IPS DF 4.7 (cell line): ENCODE measurements at regions not wholly inside any gene's neighbourhood (a gene's known extent, or its start where the extent isn't known, plus 50 kb on each side); places are given as distances from the start of the nearest gene placed in this dataset.
"Not testable (repeated sequence)": the region's sequence is repeated elsewhere in the genome, so short reads cannot be mapped to it uniquely, and the experiment has no call there.

Experiments
- DNase-seq: peaks from one replicate; pipeline ENCODE4 v3.0.0-alpha.2; 2013; ENCODE audit warnings: low spot score; ENCODE audit errors: extremely low read depth

DNA sequence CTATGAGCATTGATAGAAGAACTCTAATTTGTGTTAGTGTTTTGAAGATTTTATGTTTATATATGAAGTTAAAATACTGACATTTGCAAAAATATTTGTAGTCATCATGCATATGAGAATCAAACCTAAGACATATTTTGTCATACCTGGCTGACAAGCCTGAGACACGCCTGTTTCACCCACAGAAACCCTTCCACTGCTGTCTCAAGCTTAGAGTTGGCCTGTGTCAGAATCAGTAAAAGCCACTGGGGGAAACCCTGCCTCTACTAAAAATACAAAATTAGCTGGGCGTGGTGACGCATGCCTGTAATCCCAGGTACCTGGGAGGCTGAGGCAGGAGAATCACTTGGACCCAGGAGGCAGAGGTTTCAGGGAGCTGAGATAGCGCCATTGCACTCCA, 218.0 kb upstream of the C1QTNF3 start:
- not testable (repeated sequence) for DNase-seq

DNA sequence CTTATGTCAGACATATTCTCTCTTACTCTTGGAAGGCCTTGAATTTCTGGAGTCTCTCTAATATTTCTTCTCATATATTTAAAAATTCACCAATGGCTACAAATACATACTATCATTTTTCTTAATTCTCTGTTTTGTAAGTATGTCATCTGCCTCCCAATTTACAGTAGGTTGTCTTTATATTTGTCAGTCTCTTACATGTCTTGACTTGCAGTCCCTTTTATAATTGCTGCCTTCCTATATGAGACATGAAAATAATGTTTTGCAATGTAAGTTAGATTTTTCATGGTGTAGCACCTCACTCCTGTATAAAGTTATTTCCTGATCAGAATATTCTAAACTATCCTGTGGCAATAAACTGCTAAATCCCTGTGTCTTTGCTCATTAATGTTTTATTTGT, 223.1 kb upstream of the C1QTNF3 start:
- DNase-seq, result not testable (repeated sequence)

DNA sequence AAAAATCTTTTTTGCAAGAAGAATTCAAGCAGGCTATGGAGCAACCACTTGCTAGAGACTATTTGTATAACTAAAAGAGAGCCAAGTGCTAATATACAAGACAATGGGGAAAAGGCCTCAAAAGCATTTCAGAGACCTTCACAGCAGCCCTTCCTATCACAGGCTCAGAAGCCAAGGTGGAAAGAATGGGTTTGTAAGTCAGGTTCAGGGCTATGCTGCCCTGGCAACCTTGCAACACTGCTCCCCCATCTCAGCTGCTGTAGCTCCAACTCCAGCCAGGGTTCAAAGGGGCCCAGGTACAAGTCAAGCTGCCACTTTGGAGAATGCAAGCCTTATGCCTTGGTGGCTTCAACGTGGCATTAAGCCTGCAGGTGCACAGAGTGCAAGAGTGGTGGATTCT, 253.7 kb upstream of the C1QTNF3 start:
- peak; percentile 33 for DNase-seq

DNA sequence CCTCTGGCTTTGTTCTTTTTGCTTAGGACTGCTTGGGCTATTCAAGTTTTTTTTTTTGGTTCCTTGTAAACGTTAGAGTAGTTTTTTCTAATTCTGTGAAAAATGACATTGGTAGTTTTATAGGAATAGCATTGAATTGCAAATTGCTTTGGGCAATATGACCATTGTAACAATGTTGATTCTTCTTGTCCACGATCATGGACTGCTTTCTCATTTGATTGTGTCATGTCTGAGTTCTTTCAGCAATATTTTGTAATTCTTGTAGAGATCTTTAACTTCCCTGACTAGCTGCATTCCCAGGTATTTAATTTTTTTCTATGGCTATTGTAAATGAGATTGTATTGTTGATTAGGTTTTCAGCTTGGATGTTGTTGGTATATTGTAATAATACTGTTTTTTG, 286.2 kb upstream of the C1QTNF3 start:
- DNase-seq, result not testable (repeated sequence)

DNA sequence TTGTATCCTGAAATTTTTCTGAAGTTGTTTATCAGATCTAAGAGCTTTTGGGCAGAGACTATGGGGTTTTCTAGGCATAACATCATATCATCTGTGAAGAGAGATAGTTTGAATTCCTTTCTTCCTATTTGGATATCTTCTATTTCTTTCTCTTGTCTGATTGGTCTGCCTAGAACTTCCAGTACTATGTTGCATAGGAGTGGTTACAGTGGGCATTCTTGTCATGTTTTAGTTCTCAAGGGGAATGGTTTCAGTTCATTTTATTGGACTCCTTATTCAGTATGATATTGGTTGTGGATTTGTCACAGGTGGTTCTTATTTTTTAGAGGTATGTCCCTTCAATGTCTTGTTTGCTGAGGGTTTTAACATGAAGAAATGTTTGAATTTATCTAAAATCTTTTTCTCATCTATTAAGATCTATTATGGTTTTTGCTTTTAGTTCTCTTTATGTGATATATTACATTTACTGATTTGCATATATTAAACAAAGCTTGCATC, 286.6 kb upstream of the C1QTNF3 start:
- DNase-seq, result not testable (repeated sequence)

DNA sequence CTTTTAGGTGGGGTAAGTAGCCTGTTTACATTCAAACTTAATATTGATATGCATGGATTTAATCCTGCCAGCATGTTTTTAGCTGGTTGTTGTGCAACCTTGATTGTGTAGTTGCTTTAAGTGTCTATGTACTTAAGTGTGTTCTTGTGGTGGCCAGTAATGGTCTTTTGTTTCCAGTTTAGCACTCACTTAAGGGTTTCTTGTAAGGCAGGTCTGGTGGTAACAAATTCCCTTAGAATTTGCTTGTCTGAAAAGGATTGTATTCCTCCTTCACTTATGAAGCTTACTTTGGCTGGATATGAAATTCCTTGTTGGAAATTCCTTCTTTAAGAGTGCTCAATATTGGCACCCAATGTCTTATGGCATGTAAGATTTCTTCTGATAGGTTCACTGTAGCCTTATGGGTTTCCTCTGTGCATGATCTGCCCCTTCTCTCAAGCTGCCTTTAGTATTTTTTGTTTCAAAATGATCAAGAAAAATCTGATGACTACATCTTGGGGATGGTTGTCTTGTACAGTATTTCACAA, 289.0 kb upstream of the C1QTNF3 start:
- not testable (repeated sequence) for DNase-seq

DNA sequence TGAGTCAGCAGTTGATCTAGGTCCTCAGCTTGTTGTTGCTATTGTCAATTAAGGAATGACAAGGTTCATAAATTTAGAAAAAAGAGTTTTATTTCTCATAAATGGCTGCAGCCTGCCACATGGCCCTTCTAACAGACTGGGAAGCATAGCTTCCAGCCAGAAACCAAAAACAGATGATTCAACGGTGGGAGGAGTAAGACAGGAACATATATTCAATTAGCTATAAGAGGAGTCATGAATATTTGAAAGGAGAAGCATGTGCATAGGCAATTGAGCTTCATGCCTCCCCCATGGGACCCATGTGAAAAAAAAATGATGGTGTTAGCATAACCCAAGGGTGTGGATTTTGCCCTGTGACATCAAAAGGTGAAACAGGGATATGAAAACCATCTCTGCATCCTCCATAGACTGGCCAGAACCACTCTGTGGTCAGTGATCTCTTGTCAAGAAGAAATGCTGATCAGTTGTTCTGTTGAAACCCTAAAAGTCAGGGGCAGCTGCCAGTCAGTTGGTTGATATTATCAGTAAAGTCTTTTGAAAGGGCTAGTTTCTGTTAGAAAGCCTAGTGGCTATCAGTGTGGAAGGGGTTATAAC, 296.5 kb upstream of the C1QTNF3 start:
- not testable (repeated sequence) for DNase-seq

DNA sequence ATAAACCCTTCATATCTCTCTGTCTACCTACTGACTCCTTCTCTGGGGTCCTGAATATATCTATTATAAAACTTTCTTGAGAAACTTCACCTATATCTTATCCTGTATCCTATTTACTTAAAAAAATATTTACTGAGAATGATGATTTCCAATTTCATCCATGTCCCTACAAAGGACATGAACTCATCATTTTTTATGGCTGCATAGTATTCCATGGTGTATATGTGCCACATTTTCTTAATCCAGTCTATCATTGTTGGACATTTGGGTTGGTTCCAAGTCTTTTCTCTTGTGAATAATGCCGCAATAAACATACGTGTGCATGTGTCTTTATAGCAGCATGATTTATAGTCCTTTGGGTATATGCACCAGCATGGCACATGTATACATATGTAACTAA, 301.7 kb upstream of the RAI14 start:
- not testable (repeated sequence) for DNase-seq

DNA sequence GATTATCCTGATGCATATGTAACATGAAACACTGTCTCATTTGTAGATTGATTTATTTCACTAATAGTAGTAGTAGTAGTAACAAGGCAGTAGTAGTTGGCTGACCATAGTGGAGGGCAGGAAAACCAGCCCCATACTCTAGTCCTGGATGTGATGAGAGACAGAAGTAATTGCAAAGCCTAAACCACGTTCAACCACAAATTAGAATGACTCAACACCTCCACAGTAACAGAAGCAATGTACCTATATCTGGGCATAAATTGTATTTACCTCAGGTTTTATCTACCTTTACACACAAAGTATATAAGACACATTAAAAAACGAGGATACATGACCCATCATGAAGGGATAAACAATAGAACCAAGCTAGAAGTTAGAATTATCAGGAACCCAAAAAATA, 284.7 kb upstream of the RAI14 start:
- not testable (repeated sequence) for DNase-seq

DNA sequence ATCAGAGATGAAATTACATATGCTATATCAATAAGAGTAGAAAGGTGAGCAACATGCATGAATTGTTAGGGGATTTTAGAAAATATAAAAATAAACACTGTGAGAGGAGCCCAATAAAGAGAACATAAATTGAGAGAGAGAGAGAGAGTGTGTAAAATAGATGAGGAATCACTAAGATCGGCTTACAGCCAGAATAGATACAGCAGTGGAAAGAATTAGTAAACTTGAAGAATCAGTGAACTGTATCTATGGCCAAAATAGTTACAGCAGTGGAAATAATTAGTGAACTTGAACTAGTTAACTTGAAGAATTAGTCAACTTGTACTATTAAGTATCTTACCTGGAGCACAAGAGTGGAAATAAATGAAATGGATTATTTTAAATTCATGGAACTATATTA, 284.3 kb upstream of the RAI14 start:
- not testable (repeated sequence) for DNase-seq

DNA sequence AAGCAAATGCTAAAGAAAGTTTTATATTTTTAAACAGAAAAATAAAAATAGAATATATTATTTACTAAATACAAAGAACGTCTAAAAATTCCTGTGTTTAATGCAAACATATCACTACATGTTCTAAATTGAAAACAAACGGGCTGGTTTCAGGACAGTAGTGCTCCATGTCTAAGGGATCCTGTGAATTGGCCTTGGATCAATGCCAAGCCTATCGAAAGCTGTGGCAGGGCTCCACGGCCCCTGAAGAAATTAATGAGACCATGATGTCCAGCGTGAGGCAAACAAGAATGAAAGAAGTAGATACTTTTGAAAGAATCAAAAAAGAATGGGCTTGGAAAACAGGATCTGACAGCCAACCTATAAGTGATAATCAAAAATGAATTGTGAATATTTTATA, 283.4 kb upstream of the RAI14 start:
- DNase-seq, result not testable (repeated sequence)

DNA sequence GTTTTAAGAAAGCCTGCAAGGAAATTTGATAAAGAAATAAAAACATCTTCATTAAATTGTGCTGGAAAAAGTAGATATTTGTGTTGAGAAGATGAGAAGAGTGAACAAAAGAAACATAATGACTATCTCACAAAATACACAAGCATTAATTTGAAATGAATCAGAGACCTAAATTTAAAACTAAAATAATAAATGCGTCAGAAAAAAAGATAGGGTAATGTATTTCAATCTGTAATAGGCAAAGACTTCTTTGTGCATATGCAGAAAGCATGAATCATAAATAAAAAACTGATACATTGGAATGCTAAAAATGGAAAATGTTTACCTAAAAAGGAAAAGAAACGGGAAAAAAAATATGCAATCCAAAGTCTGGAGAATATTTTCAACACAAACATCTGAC, 278.5 kb upstream of the RAI14 start:
- DNase-seq, result not testable (repeated sequence)

DNA sequence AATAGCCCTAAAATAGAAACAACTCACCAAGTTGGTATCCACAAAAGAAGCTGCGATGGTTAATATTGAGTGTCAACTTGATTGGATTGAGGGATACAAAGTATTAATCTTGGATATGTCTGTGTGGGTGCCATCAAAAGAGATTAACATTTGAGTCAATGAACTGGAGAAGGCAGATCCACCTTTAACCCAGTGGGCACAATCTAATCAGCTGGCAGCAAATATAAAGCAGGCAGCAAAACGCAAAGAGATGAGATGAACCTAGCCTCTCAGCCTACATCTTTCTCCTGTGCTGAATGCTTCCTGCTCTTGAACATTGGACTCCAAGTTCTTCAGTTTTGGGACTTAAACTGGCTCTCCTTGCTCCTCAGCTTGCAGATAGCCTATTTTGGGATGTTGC, 277.6 kb upstream of the RAI14 start:
- not testable (repeated sequence) for DNase-seq

DNA sequence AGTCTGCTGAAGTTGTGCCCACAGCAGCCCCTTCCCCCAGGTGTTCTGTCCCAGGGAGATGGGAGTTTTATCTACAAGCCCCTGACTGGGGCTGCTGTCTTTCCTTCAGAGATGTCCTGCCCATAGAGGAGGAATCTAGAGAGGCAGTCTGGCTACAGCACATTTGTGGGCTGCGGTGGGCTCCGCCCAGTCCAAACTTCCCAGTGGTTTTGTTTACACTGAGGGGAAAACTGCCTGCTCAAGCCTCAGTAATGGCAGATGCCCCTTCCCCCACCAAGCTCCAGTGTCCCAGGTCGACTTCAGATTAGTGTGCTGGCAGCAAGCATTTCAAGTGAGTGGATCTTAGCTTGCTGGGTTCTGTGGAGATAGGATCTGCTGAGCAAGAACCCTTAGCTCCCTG, 267.4 kb upstream of the RAI14 start:
- not testable (repeated sequence) for DNase-seq

DNA sequence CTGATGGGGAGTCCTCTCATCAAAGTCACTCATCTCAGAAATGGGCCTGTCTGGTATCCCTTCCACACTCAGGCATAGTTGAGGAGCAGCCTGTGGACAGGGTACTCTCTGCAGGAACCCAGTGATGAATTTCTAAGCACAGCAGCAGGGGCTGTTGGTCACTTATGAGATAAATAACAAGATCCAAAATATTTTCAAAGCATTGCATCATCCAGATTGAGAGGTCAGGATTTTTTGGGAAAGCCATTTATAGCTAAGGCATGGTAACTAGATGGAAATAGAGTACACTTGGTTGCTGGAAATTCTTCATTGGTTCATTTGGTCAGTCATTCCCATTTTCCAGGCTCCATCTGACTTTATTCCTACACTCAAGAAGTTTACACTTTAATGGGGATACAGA, 246.8 kb upstream of the RAI14 start:
- no peak for DNase-seq

DNA sequence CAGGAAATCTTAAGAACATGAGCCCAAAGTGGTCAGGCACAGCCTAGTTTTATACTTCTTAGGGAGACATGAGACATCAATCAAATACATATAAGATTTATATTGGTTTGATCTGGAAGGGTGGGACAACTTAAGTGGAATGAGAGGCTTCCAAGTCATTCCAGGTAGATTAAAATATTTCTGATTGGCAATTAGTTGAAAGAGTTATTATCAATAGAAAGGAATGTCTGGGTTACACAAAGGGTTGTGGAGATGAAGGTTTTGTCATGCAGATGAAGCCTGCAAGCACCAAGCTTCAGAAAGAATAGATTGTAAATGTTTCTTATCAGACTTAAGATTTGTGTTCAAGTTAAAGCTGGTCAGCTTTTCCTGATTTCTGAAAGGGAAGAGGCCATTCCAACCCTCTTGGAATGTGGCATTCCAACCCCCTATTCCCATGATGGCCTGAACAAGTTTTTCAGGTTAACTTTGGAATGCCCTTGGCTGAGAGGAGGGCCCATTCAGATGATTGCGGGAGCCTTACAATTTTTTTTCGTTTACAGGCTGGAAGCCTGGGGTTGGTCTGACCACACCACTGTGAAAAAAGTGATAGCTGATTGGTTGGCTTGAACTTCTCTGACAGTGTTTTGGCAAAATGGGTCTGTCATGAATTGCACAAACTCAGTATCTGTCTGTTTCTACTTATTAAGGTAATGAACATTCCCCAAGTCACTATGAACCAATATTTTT, 245.6 kb upstream of the RAI14 start:
- no peak for DNase-seq

DNA sequence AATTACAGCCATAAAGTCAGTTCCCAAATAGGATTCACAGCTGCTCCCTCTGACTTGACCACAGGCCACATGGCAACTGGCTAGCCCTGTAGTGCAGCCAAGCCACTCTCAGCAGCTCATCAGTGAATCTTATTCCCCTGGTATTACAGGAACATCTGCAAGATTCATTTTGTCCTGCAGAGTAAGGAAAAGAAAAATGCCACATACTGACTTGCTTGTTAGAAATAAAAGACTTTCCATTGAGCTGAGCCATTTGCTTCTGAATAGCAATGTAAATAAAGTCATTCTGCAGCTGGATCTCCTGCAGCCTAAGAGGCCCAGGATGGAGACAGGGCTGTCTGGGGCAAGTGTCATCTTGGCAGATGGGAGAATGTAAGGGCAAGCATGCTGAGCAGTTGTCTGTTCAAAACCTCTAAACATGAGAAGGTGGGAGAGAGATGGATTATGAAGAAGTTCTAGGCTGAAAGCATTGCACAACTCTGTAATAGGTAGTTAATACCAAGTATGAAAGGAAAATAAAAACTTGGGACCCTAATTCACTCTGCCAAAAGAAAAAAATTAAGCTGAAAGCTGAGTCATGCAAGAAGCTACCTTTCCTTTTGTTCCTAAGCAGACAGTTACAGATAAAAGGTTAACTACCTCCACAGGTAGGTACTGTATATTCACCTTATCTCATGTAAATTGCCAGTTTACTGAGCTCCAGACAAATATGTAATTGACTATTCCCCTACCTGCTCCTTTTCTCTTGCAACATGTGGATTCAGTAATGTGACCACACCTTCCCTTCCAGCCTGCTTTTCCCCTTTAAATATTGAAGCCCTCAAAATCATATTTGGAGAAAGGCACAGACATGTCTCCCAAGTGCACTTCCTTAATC, 244.4 kb upstream of the RAI14 start:
- peak; percentile 76 for DNase-seq

DNA sequence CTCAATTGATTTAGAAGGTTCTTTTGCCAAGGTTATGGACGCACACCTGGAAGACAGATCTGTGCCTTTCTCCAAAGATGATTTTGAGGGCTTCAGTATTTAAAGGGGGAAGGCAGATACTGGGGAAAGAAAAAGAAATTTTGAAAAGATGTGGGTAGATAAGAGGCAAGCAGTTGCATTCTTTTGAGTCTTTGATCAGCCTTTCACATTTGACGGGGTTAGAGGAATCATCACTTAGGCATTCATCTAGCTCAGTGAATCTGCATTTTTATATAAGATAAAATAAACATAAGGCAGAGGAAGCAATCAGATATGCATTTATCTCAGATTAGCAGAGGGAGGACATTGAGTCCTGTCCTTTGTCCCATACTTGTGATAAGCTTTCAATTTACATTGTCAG, 243.4 kb upstream of the RAI14 start:
- DNase-seq, result no peak

DNA sequence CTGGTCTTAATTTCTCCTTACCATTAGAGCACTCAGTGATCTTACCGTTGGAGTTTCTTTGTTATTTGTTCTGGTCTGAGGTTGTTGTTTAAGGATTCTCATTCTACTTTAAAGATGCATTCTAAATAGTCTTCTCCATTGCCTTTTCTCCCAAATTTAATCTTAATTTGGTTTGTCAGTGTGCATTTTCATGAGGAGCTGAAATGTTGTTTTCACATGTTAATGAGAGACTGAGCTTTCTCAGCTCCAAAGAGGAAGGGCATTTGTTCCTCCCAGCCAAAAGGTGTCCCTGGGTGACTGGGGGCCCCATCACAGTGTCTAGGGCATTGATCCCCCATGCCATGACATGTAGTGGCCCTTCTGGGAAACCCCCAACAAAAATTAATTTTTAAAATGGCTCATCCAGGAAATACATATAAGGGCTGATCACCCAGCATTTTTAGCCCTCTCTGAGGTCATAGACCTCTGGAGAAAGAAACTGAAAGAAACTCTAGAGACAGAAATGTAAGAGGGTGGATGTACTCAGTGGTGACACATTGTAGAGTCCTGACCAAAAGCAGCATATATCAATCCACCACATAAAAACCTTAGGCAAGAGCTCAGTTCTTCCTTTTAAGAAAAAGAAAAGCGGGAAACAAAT, 240.4 kb upstream of the RAI14 start:
- no peak for DNase-seq

DNA sequence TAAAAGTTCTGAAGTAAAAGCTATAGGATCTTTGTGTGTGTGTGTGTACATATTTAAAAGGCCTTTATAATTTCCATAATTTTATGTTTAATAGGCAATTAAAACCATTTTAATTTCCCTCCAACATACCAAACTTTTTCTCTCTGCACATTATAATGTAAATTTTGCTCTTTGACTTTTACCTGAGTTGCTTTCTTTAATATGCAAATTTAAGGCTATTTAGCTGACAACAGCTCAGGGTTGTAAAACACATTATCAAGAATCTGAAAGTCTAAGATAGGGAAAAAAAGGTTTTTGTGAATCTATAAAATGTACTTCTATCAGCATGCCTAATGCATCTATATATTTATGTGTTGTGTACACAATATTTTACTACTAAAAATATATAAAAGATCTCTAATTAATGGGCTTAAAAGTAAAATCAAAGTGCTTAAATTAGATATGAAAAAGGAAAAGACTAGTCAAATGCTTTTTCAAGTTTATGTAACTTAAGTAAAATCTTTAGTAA, 239.6 kb upstream of the RAI14 start:
- no peak for DNase-seq

DNA sequence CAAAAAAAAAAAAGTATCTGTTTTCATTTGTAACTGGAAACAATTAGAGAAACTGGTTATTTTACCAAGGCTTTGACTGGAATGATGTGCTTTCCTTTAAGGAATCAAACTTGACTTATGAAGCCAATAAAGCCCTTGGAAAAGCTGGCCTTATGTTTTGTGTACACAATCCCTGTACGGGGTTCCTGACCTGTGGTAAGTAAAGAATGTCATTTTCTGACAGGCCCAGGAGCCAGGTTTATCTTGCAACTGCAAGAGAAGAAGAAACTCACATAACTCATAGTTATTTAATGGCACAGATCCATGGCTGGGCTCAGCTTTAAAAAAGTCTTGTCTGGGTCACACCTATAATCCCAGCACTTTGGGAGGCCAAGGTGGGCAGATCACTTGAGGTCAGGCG, 235.9 kb upstream of the RAI14 start:
- not testable (repeated sequence) for DNase-seq
